GM19328 (cell line): ENCODE measurements at regions not wholly inside any gene's neighbourhood (a gene's known extent, or its start where the extent isn't known, plus 50 kb on each side); places are given as distances from the start of the nearest gene placed in this dataset.

Experiments used
- ATAC-seq: cut with Tn5 transposase; IDR thresholded peaks from one replicate; pipeline ENCODE4 v1.9.1; 2021; ENCODE audit warnings: mild to moderate bottlenecking, moderate library complexity; ENCODE audit not compliant: unreplicated experiment

DNA sequence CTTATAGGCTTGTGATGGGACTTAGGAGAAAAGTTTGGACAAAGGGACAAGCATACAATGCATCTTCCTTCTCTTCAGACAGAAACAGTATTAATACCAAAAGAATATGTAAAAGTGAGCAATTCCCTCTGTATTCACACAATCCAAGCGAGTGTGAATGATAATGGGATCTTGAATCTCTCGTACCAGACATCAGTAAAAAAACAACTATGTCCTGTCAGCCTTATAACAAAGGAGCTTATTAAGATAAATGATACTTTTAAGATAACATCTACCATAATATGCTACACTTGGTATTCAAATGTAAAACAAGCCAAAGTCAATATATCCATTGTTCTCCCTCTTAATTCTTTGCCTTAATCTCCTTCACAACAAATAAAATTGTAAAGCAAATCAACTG is 288.6 kb upstream of the CNTN6 start:
- no peak for ATAC-seq

DNA sequence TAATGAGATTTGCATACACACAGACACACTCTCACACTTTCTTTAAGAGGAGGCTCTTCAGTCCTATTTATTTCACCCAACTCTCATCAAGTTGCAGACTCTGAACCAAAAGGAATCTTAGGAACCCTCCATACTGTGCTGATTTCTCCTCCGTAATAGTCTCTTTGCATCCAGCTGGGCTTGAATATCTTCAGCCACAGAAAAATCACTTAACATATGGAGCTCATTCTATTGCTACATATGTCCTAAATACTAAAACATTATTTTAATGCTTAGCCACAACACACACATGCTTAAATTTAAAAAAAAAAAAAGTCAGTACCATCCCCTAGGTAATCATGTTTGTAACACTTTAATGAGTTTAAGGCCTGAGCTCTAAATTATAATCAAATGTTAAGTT is 287.5 kb upstream of the CNTN6 start:
- ATAC-seq = no peak

DNA sequence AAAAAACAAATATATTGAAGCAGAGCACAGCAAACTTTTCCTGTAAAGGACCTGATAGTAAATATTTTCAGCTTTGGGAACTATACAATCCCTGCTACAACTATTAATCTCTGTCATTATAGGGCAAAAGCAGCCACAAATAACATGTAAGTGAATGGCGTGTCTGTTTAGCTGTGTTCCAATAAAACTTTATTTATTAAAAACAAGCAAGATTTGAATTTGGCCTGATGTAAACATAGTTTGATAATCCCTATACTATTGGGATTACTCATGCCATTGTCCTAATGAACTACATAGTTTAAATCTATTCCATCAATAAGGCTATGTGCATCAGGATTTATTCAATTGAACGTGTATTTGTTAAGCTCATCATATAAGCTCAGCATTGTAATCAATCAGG is 286.8 kb upstream of the CNTN6 start:
- no peak for ATAC-seq

DNA sequence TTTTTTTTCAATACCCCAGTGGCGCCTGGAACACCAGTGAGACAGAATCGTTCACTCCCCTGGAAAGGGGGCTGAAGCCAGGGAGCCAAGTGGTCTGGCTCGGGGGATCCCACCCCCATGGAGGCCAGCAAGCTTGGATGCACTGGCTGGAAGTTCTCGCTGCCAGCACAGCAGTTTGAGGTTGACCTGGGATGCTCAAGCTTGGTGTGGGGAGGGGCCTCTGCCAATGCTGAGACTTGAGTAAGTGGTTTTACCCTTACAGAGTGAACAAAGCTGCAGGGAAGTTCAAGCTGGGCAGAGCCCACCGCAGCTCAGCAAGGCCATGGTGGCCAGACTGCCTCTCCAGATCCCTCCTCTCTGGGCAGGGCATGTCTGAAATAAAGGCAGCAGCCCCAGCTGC is 276.2 kb upstream of the CNTN6 start:
- ATAC-seq = no peak

DNA sequence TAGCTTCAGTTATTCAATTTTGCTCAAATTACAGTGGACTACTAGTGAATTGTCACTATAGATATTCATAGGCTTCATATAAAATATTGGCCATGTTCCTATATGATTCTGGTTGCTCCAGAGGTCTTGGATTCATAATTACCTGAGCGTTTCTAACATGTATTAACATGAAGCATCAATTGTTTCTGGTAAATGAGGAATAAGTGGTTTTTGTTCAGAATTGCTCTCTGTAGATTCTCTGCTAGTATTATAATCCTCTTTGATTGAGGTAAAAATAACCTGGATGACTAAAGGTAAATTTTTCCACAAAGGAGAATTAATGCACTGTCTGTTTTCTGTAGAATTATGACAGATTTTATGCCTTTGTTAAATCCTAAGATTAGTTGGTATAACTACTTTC is 258.1 kb upstream of the CNTN6 start:
- ATAC-seq = no peak

DNA sequence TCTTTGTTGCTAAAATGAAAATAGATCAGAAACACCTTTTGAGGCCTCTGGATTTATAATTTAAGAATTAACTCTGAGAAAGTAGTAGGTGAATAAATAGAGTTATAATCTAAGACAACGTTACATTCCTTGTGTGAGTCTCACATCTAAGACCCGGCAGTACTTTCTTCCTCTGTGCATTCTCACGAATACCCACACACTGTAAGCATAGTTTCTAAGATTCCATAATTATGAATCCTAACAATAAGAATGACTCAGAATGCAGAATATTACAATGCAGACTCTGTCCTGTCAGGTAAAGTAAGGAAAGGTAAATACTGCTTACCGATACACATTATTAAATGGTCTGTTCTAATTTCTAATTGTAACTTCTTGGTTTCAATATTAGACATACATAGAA is 257.7 kb upstream of the CNTN6 start:
- no peak for ATAC-seq

DNA sequence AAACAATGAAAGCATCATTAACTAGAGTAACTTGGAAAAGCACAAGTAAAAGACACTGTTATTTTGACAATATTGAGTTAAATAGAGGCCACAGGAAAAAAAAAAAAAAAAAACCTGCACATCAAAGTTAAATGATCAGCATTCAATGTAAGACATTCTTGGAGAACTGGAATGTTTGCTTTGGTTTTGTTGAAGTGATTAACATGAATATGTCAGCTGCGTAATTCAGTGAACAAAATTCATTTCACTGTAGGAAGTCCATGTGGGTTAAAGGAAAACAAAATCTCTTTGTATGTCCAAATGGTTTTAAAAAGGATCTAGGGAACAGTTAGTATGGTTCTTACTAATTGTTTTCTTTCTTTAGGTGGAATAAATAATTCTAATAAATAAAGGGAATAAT is 252.8 kb upstream of the CNTN6 start:
- ATAC-seq = no peak

DNA sequence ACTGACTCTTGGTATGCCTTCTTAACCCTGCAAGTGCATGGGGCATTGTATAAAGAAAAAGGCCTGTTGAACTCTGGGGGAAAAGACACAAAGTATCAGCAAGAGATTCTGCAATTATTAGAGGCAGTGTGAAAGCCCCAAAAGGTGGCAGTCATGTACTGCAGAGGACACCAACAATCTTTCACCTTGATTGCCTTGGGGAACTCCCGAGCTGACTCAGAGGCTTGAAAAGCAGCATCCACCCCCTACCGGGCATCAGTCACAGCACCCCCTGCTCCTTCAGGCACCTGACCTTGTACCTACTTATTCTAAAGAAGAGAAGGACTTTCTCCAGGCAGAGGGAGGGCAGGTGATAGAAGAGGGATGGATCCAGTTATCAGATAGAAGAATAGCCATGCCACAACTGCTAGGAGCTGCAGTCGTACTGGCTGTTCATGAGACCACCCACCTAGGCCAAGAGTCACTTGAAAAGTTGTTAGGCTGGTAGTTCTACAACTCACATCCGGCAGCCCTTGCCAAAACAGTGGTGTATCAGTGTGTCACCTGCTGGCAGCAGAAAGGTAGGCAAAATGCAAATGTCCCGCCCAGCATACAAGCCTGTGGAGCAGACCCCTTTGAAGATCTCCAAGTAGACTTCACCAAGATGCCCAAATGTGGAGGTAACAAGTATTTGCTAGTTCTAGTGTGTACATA is 241.6 kb upstream of the CNTN6 start:
- no peak for ATAC-seq

DNA sequence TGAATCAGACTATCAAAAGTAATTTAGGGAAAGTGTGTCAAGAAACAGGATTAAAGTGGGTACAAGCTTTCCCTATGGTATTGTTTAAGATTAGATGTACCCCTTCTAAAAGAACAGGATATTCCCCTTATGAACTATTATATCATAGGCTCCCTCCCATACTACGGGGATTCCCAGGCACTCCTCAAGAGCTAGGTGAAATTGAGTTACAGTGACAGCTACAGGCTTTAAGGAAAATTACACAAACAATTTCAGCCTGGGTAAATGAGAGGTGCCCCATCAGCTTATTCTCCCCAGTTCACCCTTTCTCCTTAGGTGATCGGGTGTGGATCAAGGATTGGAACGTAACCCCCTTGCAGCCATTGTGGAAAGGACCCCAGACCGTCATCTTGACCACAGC is 240.8 kb upstream of the CNTN6 start:
- no peak for ATAC-seq

DNA sequence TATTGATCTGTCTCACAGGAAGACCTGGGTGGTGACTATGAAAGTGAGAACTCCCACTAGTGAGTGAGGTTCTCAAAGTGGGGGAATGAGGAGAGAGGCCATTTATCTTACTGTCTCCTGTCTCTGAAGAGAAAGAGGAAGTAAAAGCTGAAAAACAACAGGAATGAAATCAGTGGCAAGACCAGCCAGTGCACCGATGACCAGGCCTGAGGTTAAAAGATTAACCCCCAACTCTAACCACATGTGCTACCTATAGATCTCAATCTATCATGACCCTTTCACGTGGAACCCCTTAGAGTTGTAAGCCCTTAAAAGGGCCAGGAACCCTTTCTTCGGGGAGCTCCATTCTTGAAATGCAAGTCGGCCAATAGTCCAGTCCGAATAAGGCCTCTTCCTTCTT is 239.3 kb upstream of the CNTN6 start:
- ATAC-seq = no peak

DNA sequence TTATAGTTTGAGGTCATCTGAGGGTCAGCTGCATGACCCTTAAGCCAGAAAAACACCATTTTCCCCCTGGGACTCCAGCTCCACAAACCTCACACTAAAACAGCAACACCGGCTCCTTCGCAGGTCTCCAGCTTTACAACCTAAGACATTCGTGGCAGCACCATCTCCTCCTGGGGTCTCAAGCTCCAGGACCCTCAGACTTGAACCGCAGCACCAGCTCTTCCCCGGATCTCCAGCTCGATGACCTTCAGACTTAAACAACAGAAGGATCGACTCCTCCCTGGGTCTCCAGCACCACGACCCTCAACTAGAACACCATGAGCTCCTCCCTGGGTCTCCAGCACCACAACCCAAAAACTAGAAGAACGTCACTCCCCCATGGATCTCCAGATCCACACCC is 233.7 kb upstream of the CNTN6 start:
- no peak for ATAC-seq

DNA sequence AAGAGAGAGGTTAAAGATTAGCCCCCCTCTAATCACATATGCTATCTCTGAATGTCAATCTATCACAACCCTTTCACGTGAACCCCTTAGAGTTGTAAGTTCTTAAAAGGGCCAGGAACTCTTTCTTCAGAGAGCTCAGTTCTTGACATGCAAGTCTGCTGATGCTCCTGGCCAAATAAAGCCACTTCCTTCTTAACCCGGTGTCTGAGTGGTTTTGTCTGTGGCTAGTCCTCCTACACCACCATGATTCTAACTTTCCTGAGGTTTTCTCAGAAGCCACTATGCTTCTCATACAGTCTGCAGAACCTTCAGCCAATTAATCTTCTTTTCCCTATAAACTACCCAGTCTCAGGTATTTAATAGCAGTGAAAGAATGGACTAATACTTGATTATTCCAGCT is 231.1 kb upstream of the CNTN6 start:
- ATAC-seq = no peak

DNA sequence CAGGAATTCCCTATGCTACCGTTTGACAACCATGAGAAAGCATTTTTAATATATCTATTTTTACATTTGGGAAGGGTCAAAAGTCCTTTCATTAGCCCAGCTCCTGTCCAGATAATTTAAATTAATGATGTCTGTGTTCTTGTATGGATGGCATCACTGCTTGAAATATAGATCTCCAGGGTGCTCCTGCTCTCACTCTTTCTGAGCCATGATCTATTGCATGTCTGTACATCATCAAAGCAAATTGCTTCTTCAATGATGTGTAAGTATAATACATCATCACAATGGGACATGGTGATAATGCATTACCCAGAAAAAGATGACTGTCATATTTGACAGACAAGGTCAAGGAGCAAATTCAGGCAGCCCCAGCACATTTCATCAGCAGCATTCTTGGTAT is 223.6 kb upstream of the CNTN6 start:
- no peak for ATAC-seq

DNA sequence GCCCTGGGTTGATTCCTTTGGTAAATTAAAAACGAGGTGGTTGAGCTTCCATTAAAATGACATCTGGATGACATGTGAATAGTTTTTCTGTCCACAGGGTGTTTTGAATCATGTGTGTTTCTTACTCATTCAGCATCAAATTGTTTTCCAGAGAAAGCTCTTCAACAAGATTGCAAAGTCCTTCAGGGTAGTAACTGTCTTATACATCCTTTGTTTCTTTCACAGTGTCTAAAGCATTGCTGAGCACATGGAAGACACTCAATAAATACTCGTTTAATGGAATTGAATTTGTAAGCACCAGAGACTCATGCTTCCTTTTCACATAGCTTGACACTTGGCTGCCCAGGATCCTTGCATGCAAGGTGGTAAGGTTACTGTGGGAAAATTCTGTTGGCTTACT is 223.1 kb upstream of the CNTN6 start:
- no peak for ATAC-seq

DNA sequence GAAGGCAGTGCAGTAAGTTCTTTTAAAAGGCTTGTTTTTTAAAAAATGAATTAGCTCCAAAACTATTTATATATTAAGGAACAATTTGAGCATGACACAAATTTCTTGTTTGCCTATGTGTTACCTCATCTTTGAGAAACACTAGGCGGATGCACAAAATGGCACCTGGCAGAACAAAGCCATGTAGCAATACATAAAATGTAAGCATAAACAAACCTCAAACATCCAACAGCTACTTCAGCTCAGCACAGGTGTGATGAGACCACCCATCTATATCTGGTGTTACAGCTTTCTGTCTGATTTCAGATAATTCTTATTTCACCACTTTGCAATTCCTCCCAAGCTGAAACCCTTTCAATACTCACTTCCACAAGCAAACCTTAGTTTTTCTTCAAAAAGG is 221.2 kb upstream of the CNTN6 start:
- no peak for ATAC-seq

DNA sequence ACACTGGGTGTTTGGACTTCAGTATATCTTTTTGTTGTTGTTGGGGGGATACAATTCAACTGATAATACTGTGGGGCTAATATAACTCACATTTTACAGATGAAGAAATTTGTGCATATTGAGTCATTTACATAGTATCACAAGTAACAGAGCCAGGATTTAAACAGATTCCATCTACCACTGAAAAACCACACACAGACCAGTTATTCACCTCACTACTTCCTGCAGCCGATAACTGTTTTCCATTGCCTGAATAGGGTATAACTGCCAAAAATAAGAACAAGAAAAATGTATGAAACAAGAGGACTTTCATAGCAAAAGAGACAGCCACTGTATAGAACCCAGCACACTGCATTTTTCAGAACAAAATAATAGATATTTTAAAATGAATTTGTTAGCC is 215.8 kb upstream of the CNTN6 start:
- no peak for ATAC-seq

DNA sequence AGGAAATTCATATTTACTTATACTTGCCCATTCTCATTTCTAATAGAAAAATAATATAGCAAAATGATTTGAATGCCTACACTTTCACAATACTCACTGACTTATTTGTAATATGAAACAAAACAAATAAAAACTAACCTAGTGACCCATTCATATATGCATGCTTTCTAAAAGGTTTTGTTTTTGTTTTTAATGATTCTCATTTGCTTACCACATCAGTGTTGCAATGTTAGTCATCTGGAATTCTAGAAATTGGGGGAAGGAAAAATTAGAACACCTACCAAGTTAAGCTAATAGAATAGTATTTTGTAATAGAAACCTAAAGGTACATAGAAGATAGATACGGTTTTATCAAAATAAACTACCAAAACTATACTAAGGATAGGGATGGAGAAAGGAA is 214.1 kb upstream of the CNTN6 start:
- no peak for ATAC-seq

DNA sequence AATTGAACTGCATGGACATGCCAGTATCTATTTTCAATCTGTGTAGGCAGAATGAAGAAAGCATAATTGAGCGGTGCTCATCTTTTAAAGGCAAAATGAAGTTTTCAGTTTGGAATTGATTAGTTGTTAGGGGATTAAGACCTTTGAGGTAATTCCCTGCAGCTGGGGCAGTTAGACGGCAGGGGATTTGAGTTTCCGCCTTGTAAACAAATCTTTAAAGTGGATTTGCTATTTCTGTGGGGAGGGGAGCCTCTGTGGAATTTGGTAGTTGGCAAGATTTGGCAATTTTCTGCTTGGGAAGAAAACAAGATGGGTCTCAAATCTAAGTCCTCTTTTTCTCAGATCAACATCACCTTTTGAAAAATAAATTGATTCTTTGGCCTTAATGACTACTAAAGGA is 212.5 kb upstream of the CNTN6 start:
- ATAC-seq = no peak

DNA sequence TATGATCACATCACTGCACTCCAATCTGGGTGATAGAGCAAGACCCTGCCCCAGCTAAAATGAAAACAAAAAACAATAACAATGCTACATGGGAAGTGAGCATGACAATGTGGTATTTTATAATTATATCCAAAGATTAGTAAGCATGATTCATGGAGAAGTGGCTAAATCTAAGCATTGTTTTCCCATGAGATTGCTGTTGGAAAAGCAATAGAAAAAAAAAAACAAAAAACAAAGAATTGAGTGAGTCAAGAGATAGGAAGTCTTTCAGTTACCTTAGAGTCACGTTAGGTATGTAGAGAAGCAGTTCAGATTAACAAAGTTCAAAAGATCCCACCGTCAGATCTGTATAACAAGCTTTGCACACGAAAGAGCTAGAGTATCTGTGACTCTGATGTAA is 210.3 kb upstream of the CNTN6 start:
- no peak for ATAC-seq

DNA sequence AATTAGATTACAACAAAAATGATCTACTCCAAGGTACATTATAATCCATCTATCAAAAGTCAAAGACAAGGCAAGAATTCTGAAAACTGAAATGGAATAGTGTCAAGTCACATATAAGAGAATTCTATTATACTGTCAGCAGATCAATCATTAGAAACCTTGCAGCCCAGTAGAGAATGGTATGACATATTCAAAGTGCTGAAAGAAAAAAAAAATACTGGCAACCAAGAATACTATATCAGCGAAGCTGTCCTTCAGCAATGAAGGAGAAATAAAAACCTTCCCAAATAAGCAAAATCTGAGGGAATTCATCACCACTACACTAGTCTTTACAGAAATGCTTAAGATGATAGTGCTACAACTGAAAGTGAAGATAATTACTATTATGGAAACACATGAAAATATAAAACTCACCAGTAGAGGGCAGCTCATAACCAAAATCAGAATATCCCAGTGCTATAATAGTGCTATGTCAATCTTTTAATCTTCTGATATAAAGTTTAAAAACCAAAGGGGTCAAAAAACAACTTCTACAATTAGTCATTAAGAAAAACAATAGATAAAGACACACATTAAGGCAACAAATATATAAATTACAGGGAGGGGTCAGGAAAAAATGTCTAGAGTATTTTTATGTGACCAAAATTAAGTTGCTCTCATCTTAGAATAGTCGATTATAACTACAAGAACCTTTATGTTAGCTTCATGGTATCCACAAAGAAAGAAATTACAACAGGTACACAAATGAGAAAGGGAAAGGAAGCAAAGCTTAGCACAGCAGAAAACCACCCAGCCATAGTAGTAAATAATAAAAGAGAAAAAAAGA is 190.7 kb upstream of the CNTN6 start:
- ATAC-seq = no peak

DNA sequence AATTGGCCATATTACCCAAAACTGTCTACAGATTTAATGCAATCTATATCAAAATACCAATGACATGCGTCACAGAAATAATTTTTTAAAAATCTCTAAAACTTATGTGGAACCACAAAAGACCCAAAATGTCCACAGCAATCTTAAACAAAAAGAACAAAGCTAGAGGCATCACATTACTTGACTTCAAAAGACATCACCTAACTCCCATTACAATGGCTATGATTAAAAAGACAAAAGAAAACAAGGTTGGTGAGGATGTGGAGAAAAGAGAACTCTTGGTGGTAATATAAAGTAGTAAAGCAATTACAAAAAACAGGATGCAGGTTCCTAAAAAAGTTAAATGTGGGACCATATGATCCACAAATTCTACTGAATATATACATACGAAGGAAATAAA is 187.6 kb upstream of the CNTN6 start:
- no peak for ATAC-seq

DNA sequence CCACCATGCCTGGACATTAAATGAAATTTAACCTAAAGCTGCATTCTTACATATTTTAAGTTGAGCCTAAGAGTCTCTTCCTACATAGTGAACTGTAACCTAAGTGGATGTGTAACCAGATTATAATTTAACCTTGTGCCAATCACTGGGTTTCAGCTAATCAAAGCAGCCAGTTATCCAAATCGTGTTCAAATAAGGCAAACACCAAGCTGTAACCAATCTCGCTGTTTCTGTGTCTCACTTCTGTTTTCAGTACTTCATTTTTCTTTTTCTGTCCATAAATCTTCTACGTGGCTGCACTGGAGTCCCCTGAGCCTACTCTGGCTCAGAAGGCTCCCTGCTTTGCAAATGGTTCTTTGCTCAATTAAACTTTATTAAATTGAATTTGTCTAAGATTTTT is 186.1 kb upstream of the CNTN6 start:
- no peak for ATAC-seq

DNA sequence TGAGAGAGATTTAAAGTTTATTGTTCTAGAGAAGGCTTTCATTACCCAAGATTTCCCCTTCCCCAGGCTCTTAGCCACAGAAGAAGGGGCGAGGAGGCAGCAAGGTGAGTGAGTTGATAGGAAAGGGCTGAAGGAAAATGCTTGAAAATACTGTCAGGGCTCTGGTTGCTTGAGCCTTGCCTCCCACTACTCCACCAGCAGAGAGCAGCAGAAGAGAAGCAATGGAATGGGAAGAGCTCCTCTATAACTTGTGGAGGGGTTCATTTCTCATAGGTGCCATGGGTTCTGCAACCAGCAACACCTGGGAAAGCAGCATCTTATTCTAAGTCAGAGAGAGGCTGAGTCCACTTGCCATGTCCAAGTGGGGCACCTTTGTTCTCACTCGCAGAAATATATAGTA is 184.0 kb upstream of the CNTN6 start:
- ATAC-seq = no peak
